Stimulated activated naive CD4-positive, alpha-beta T cell (primary cell): ENCODE measurements at regions not wholly inside any gene's neighbourhood (a gene's known extent, or its start where the extent isn't known, plus 50 kb on each side); places are given as distances from the start of the nearest gene placed in this dataset.

Experiments used
- DNase-seq, 6 experiments: peaks; one replicate each; lab custom pipeline; 2025; lab: John Stamatoyannopoulos, UW

DNA sequence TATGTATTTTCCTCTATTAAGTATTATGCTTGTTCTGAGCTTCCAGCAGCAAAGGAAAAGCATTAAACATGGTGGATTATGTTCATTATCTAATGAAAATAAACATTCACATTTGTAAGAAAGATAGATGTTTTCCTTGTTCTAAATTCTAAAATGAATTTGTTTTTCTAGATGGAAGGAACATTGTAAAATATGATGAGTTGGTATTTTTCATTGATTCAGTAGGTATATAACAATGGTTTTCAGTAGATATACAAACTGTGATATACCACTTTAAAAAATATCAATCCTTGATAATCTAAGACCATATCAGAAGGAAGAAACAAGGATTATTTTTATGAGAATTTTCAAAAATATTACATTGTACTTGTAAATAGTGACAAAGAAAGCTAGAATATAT is 290.6 kb upstream of the GOLIM4 start:
- no peak for DNase-seq

DNA sequence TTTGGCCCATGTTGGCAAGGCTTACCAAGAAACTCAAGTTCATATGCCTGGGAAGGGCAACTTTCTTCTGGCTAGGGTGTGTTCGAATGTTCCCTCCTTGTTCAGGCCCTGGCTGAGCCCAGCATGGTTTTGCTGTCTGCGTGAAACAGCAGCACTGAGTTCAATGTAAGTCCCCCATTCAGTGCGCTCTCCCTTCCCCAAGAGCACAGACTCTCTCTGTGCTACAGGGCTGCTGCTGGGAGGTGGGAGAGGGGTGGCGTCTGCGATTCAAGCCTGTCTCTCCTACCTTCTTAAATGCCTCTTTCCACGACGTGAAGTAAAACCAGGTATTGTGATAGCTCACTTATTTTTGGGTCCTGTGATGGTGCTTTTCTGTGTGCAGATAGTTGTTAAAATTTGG is 289.3 kb upstream of the GOLIM4 start:
- no peak for DNase-seq

- no peak for DNase-seq
Observed at GRCh38 chr3:168383573-168383972, 287.8 kb upstream of the GOLIM4 start.

DNA sequence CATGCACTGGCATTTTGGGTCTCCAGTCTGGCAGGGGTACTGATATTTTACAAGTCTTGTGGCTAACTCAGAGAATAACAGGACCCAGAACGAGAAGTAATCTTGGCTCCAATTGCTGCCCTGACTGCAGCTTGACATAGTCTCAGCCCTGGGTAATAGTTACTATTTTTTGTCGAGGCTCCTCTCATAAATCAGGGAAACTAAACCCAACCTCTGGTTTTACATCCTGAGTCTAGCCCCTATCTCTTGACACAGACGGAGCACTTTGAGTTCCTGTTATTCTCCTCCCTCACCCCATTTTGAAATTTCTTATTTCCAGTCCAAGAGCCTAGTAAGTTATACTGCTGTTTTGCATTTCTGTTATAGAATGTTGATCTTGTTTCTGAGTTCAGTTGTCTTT is 276.1 kb upstream of the GOLIM4 start:
- DNase-seq: no peak

- no peak for DNase-seq
Observed at GRCh38 chr3:168364967-168365366, 269.2 kb upstream of the GOLIM4 start.

DNA sequence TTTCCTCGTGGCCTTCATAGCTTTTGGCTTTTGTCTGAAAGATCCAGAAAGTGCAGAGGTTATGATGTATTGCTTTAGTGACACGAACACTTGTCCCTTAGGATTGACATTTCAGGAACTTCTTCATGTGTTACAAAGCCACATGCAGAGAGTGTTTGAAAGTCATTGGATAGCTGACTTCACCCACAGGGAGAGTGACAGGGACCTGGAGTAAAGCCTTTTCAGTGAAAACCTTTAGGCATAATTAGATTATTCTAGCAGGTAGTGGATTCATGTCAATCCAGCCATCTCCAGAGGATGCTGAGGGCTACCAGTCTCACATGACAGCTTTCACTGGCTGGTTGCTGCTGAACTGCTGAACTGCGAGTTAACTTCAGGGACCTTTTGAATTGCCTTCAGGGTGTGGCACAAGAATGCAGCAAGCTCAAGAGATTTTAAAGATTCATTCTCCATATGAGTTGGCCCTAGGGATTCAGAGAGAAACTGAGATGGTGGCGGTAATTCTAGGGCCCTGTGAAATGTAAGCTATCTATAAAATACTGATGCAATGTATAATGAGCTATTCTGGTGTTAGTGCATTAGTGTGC is 267.0 kb upstream of the GOLIM4 start:
- no peak for DNase-seq

- no peak for DNase-seq
Observed at GRCh38 chr3:168362156-168362555, 266.4 kb upstream of the GOLIM4 start.

- no peak for DNase-seq
Observed at GRCh38 chr3:168360993-168361392, 265.3 kb upstream of the GOLIM4 start.

DNA sequence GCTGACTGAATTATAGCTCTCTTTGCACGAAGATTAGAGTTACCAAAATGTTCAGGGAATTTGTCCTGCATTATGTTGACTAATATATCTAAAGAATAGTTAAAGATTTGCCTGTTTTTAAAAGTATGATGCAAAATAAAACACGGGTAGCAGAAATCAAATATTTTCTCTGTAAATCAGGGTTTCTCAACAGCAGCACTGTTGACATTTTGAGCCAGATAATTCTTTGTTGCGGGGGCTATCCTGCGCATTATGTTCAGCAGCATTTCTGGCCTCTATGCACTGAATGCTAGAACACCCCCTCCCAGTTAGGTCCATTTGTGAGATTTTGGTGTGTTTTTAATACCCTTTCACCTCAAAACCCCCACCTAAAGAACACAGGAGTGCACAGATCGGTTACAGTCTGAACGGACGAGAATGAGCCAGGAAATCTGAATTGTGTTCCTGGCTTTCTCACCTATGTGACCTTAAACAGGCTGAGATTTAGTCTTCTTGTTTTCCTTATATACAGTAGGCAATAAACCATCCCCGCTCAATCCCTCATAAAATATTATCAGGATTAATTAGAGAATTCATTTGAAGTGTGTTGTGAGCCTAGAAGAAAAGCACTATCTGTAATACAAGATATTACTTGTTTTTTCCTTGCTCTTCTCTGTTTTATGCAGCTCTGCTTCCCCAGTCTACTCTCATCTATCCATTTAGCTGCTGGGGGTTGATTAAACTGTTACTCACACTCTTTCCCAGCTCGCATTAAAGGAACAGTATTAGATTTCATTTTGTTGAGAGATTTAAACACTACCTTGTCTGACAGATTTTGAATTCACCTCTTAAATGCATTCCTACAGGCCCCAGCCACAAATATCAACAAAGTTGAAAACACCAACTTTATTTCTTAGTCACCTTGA is 247.5 kb upstream of the GOLIM4 start:
- DNase-seq: no peak

GRCh38 chr3:168341956-168342936 is 246.5 kb upstream of the GOLIM4 start:
- DNase-seq: no peak

DNA sequence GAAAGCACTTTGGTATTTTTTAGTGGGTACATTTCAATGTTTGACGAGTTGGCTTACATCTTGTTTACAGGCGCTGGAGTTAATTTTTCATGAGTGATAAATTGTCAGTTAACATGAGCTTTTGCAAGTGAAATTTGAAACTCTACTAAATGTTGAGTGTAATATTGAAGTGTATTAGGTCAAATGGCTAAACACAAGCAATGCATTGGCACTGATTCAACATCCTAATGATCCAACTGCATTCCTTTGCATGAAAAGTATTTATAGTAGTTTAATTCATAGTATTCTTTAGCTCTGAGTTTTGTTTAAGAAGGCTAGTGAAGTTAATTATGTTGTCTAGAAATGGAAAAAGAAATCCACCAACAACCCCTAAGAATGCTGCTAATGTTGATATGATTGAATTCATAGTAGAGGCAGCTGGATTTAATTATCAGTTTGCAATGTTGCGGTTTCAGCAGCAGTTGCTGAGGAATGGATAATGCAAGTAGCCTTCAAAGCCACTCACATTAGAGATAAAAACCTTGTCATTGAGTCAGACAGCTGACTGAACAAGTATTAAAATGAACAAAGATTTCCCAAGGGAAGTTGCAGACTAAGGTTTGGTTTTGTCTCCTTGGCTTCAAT is 245.6 kb upstream of the GOLIM4 start:
- no peak for DNase-seq

- DNase-seq: no peak
Observed at GRCh38 chr3:168338161-168338560, 242.4 kb upstream of the GOLIM4 start.

- DNase-seq: no peak
Observed at GRCh38 chr3:168336276-168336675, 240.6 kb upstream of the GOLIM4 start.

DNA sequence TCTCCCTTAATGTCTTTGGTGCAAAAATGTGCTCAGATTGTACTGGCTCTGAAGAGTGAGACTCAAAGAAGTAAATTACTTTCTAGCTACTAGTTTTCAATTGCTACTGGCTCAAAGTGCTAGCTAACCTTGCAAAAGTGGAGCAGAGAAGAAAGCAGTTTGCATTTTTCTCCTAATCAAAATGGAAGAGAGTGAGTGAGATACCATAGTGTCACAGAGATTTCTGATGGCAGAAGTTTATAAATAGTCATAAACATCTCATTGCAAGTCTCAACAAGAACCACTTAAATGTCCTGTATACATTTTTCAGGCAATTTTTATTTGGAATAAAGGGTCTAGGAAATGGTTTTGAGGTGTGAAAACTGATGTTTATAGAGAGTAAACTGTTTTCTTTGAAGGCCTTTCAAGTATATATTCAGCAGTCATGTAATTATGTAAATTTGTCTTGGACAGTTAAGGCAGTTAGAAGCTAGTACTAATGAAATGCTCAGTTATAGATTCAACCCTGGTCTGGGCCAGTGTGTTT is 237.7 kb upstream of the GOLIM4 start:
- DNase-seq: no peak

GRCh38 chr3:168331756-168332155 is 236.0 kb upstream of the GOLIM4 start:
- DNase-seq: no peak

- DNase-seq: no peak
Observed at GRCh38 chr3:168330983-168331382, 235.3 kb upstream of the GOLIM4 start.

DNA sequence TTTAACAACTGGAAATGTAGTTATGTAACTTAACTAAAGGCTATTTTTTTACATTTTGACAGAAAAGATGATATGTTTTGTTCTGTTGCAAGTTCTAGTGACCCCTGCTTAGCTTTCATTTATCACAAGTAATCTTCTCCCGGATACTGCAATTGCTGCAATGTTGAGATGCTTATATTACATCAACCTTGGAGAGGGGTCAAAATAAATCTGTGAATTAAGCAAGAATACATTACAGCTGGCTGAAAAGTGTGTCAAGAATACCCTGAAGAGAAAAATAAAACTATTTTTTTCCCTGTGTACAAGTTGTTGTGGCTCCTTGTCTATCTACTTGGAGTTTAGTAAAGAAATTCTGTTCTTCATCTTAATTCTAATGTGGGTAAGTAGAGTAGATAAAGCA is 232.1 kb upstream of the GOLIM4 start:
- DNase-seq: no peak

DNA sequence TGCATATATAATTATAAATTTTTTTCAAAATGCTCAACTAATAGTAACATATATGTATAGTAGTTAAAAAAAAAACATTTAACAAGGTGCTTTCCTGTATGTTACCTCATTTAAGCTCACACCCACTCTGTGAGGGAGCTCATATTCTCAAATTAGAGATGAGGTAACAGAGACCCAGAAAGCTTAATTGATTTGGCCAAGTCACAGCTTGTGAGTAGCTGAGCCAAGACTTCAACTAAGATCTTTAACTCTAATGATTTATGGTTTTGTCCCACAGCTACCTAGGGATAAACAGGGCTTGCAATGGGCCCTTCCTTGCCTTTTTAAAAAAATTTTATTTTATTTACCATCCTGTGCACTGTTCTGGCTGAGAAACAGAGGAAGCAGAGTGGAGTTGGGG is 230.0 kb upstream of the GOLIM4 start:
- no peak for DNase-seq

DNA sequence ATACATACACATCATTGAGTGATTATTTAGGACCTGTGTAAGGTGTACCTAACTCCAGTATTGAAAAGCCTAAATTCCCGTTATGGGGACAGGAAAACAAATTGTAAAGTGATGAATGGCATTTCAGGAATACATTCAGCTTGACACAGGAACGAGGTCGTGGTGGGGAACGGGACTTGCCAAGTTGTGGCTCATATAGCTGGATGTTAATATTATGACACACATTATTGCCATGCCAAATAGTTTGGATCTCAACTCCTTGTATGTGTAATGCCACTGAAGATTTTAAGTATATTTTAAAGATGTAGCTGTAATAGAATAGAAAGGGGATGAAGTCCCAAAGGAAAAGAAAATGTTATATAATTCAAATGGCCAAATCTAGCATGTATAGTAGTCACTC is 227.2 kb upstream of the GOLIM4 start:
- no peak for DNase-seq

- DNase-seq: no peak
Observed at GRCh38 chr3:168314166-168314565, 218.4 kb upstream of the GOLIM4 start.

DNA sequence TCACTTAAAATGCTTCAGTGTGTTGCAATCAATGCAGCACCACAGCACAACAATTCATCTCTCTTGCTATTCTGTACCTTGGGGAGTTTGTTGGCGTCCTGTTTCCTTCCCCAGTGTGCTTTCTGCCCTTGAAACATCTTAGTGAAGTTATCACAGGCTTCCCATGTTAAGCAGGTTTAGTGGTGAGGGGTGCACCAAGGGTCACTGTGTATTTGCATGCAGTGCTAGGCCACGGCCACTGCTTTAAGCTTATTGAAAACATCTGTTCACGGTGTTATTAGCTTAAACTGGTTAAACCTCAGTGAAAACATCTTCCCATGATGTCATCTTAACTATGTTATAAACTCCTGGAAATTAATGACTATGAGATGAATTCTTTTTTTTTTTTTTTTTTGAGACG is 217.3 kb upstream of the GOLIM4 start:
- DNase-seq: no peak

DNA sequence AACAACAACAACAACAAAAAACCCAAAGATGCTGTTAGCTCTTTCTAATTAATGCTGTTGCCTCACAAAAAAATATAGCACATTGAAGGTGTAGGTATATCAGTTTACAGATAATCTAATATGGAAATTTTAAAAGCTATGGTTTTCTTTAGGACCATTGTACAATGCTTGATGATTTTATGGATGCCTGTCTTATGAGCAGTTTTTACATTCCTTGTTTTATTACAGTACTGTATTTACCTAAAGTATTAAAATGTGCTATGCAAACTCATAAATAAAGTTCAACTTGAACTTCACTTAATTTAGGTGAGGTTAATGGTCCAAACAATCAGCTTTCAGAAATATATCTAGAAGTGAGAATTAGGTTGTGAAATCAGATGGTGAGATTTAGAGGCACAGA is 212.2 kb upstream of the GOLIM4 start:
- DNase-seq: no peak
